ENCODE measurements at regions not wholly inside any gene's neighbourhood (a gene's known extent, or its start where the extent isn't known, plus 50 kb on each side); places are given as distances from the start of the nearest gene placed in this dataset.
"Not testable (repeated sequence)": the region's sequence is repeated elsewhere in the genome, so short reads cannot be mapped to it uniquely, and the experiment has no call there.

DNA sequence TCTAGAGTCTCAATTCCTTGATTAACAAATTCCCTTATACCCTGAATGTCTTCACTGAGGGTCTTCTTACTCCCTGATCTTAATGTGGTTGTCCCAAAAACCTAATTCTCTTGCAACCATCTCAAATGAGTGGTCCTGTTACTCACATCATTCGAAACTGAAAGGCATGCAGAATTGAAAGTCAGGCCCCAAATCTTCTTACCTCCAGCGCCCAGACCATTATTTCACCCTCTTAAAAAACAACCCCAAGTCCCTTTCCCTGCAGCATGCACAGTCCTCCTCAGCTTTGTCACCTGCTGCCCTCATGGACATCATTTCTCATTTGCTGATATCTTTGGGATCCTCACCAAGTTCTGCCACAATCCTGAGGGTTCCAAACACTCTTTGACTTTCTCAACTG is 230.1 kb downstream of the SEC16B start:
- DNase-seq (ENCODE audit: insufficient read length, low spot score), result no peak
- no peak for FAIRE-seq

DNA sequence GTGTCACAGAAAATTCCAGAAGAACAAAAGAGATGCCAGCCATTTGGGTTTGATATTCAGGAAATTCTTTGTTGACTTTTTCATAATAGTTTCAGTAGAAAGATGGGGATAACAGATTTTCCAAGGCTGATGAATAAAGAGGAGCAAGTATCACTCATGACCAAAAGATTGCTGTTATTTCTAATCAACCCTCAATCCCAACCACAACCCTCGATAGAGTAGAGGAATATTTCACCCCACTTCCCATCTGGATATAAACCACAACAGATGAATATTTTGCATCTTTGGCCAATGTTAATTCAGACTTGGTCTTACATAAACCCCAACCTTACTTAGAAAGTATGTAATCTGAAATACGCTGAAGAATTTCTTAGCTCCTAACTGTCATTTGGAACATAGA is 232.4 kb downstream of the SEC16B start:
- FAIRE-seq, result no peak
- no peak for DNase-seq (ENCODE audit: insufficient read length, low spot score)

DNA sequence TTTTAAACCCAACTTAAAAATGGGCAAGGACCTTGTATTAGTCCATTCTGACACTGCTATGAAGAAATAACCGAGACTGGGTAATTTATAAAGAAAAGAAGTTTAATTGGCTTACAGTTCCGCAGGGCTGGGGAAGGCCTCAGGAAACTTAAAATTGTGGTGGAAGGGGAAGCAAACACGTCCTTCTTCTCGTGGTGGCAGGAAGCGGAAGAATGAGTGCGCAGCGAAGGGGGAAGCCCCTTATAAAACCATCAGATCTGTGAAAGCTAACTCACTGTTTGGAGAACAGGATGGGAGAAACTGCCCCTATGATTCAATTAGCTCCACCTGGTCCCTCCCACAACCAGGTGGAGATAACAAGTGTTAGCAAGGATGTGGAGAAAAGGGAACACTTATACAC is 237.7 kb downstream of the SEC16B start:
- FAIRE-seq (no peak), DNase-seq (ENCODE audit: insufficient read length, low spot score) (no peak)

DNA sequence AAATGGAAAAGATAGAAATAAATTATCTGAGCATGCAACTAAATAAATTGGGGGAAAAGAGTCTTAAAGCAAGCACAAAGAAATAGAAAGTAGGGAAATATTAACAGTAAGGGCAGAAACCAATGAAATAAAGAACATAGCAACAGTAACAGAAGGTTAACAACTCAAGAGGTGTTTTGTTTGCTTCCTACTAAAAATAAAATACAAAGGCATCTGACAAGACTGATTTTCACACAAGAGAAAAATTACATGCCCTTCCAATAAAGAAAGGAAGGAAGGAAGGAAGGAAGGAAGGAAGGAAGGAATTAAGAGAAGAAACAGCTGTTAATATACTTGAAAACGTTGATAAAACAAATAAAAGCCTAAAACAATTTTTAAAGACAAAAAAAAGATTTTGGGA is 240.2 kb downstream of the SEC16B start:
- FAIRE-seq (no peak), DNase-seq (ENCODE audit: insufficient read length, low spot score) (no peak)

GRCh38 chr1:177723533-177723932 is 246.3 kb downstream of the SEC16B start:
- no peak for FAIRE-seq
- no peak for DNase-seq (ENCODE audit: insufficient read length, low spot score)

- no peak for DNase-seq (ENCODE audit: insufficient read length, low spot score)
These were observed 258.9 kb downstream of the SEC16B start for GRCh38 chr1:177710696-177711620.

GRCh38 chr1:177708406-177708805 is 261.5 kb downstream of the SEC16B start:
- DNase-seq (ENCODE audit: insufficient read length, low spot score), result no peak
- FAIRE-seq, result no peak

More at GRCh38 chr1:177710696-177711620, 258.9 kb downstream of the SEC16B start:
- no peak for FAIRE-seq

- FAIRE-seq (no peak), DNase-seq (ENCODE audit: insufficient read length, low spot score) (no peak)
These were observed 262.9 kb downstream of the SEC16B start for GRCh38 chr1:177706977-177707376.

DNA sequence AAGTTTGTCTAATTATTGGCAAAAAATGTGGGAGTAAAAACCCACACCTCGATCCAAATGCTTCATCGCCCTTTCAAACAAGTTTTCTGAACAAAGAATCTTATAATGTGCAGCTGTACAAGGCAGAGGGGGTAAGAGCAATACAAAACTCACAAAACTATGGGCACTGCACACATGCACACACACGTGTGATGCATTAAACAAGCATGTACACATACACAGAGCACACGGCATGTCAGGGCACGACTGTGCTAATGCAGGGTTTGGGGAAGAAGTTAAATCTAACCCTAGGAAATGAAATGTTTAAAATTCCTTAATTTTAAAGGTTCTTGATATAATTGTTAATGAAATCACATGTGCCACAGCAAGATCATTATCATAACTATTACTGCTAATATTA is 264.0 kb downstream of the SEC16B start:
- FAIRE-seq (no peak), DNase-seq (ENCODE audit: insufficient read length, low spot score) (no peak)

- DNase-seq (ENCODE audit: insufficient read length, low spot score) (no peak), FAIRE-seq (no peak)
These were observed 265.9 kb downstream of the SEC16B start for GRCh38 chr1:177703888-177704446.

DNA sequence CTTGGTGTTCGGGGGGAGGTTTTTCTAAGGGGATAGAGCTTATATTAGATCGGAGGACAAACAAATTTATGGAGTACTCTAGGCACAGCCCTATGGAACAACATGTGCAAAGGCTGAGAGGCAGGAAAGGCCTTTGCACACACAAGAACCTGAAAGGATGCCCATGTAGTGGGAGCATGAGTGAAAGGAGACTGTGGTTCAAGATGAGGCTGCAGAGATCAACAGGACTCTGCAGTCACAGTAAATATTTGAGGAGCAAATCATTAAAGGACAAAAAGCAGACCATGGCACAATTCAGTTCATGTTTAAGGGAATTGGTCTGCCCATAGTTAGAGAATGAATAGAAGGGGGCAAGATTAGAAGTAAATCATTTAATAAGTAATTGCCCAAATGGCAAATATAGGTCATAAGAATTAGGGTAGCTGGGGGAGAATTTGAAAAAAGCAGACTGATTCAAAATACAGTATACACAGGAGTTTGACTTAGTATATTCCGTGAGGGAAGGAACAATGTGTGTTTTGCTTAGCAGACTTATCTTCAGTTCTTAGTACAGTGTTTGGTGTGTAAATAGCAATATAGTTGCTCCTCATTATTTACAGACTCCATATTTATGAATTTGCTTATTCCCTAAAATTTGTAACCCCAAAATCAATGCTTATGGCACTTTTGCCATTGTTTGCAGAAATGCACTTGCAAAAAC is 268.1 kb downstream of the SEC16B start:
- no peak for DNase-seq (ENCODE audit: insufficient read length, low spot score)
- FAIRE-seq, result no peak

DNA sequence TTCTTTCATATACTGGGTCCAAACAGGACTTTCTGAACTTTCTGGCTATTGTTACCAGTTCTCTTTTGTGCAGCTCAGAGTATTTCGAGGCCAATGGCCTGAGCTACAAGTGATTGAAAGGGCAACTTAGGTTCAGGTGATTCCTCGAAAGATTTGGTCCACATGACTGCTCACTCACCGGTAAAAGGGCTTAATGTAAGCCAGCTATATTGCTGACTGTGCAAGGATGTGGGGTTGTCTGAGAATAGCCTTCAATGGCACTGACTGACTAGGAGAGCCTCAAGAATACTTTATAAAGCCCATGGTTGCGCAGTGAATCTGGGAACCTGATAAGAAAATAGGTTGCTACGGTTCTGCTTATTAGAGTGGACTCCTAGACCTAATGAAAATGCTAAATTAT is 269.0 kb downstream of the SEC16B start:
- DNase-seq (ENCODE audit: insufficient read length, low spot score) (no peak), FAIRE-seq (no peak)

DNA sequence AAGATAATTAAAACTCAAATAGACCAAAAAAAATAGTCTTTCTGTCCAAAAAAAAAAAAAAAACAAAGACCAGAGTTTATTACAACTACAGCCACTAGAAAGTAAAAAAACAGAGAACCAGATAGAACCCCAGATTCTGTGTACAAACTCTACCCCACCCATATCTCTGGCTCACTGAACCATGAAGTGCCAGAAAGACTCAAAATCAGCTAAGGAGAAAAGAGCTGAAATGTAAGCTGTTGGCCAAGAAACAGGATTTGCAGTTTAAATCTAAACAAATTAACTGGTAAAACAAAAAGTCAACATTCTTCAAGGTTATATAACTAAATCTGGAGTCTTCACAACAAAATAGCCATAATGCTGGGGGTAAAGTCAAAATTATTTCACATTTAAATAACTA is 278.9 kb downstream of the SEC16B start:
- DNase-seq (ENCODE audit: insufficient read length, low spot score), result no peak
- no peak for FAIRE-seq

DNA sequence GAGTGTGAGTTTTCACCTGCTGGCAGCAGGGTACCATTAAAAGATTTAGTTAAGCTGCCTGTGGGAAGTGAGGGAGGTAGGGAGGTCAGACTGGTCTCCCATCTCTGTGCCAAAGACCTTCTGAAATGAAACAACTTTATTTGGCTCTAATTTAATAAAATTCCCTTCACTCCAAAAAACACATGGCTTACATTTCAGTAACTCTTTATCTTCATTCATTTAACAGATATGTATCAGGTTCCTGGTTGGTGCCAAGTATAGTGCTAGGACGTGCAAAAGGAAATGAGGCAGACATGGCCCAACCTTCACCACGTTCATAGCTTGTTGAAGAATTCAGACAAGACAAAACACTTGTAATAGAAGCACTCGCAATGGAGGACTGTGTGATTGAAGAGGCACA is 282.3 kb downstream of the SEC16B start:
- DNase-seq (ENCODE audit: insufficient read length, low spot score) (no peak), FAIRE-seq (no peak)

DNA sequence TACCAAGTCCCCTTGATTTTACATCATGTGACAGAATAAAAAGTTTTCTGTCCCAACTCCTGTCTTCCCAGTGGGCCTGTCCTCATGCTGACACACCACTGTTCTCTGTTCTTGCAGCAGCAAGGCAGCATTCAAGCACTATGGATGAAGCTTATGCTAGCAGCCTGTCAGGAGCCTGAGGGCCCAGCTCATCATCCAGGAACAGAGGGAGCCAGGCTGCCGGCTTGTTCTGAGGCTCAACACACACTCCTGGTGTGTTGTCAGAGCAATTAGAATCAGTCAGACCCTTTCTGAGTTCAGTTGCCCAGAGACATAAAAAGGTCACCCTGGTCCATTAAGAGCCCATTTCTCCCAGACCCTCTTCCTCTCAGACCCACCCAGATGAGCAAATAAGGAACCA is 282.9 kb downstream of the SEC16B start:
- DNase-seq (ENCODE audit: insufficient read length, low spot score) (no peak), FAIRE-seq (no peak)

DNA sequence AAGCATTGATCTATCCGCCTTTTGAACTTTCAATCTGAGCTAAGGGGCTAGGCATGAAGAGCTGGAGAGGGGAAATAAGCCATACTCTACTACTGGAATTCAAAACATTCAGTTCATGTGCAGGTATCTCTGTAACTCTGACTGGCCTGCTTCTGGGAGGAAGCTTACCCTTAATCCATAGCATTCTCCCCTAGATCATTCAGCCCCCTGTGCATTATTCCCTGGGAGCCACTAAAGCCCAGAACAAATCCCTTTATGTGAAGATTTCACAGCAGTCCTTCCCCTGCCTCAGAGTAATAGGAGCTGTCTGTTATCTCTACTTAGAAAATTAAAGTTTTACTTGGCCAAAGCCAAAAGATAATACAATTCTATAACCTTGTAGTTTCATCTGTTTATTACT is 300.7 kb downstream of the SEC16B start:
- FAIRE-seq (no peak), DNase-seq (ENCODE audit: insufficient read length, low spot score) (no peak)

- no peak for DNase-seq (ENCODE audit: insufficient read length, low spot score)
- FAIRE-seq, result no peak
These were observed 303.9 kb downstream of the SEC16B start for GRCh38 chr1:177665935-177666334.

DNA sequence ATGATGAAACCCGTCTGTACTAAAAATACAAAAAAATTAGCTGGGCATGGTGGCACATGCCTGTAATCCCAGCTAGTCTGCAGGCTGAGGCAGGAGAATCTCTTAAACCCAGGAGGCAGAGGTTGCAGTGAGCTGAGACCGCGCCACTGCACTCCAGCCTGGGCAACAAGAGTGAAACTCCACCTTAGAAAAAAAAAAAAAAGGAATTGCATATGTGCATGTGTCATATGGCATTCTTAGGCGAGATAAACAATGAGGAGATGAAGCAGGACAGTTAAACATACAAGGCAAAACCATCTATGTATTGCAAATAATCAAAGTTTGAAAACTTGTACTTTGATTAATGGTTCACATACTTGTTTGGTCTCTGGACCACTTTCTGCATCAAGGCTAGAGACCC is 305.1 kb downstream of the SEC16B start:
- FAIRE-seq; DNase-seq (ENCODE audit: insufficient read length, low spot score): not testable (repeated sequence)

DNA sequence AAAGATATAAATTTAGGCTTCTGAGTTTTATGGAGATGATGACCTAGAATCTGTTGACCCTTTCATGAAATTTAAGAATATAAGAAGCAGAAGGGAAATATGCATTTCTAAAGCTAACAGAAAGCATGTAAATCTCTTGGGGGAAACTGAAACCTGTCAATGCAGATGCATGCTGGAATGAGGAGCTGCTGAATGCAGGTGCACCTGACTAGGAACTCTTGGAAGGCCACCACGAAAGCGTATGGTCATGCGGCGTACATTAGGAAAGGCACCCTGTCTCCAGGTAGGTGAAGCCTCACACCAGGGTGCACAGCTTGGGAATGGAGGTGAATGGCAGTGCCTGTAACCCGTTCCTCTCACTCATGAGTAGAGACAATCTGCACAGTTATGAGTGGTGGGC is 309.7 kb downstream of the SEC16B start:
- DNase-seq (ENCODE audit: insufficient read length, low spot score) (no peak), FAIRE-seq (no peak)

GRCh38 chr1:177659281-177659680 is 310.6 kb downstream of the SEC16B start:
- no peak for FAIRE-seq
- no peak for DNase-seq (ENCODE audit: insufficient read length, low spot score)

- DNase-seq (ENCODE audit: insufficient read length, low spot score) (no peak), FAIRE-seq (no peak)
These were observed 313.3 kb downstream of the SEC16B start for GRCh38 chr1:177656598-177656997.

DNA sequence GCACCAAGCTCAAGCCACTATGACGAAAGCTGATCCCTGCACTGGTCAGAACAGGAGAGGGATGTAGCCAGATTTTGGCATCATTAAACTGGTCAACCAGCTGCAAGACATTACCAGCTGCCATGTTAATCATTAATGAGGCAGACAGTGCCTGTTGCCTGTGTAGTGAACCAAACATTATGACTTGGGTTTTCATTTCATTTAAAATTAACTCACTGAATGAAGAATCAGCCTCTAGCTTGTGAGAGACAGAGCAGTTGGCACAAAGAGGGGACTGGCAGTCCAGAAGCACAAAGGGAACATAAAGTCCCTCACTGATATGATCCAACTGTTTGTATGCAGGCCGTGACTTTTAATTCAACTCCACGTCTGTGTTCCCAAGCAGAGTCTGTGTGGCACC is 318.9 kb downstream of the SEC16B start:
- FAIRE-seq (no peak), DNase-seq (ENCODE audit: insufficient read length, low spot score) (no peak)

All from HTR-8/SVneo (cell line).